Activated CD8-positive, alpha-beta memory T cell treated with anti-CD3 and anti-CD28 coated beads, Interleukin-2, amount 10 ng/mL, durations not matched to agents 7 days and 5 days (primary cell): ENCODE measurements at regions not wholly inside any gene's neighbourhood (a gene's known extent, or its start where the extent isn't known, plus 50 kb on each side); places are given as distances from the start of the nearest gene placed in this dataset.

Source experiments
- ATAC-seq: fragments of 150-1000 bp; cut with Tn5 transposase; one replicate; pipeline ENCODE4 v1.10.0; 2021; ENCODE audit warnings: moderate library complexity
- CTCF ChIA-PET: fragments of 350-600 bp; sonication (Branson Sonifier 250); formaldehyde crosslinking; loops from one replicate; lab custom pipeline; 2021; ENCODE audit warnings: antibody characterized with exemption; lab: Charles Lee
- DNase-seq: peaks from one replicate; pipeline ENCODE4 v3.0.0-alpha.2; 2020
- H3K27ac Mint-ChIP-seq: one replicate; pipeline ENCODE4 v1.8.0; 2021; ENCODE audit warnings: mild to moderate bottlenecking, mixed read lengths
- H3K27me3 Mint-ChIP-seq: one replicate; pipeline ENCODE4 v1.8.0; 2021; ENCODE audit warnings: mixed read lengths
- H3K36me3 Mint-ChIP-seq: one replicate; pipeline ENCODE4 v1.8.0; 2021; ENCODE audit warnings: mild to moderate bottlenecking, mixed read lengths
- H3K4me1 Mint-ChIP-seq: one replicate; pipeline ENCODE4 v1.8.0; 2021; ENCODE audit warnings: mixed read lengths
- H3K4me3 Mint-ChIP-seq: one replicate; pipeline ENCODE4 v1.8.0; 2021; ENCODE audit warnings: mild to moderate bottlenecking, moderate library complexity, mixed read lengths
- H3K9me3 Mint-ChIP-seq: one replicate; pipeline ENCODE4 v1.8.0; 2022; ENCODE audit warnings: low read depth, mixed read lengths

DNA sequence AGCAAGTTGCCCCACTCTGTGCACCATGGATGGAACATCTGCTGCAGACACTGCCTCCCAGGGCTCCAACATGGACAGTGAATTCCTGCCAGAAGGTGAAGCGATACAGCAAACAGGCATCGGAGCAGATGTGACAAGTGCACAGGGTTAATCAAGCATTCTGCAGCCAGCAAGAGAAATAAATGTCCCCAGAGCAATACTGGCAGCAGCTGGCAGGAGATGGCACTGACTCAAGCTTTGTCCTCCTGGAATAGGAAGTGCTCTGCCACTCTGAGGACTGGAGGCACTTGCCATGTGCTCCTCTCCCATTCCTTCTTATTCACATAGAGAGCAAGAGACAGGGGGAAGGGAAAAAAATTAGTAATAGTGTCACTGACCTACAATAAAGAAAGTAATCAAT, 402.7 kb upstream of the DAB1 start:
- Mint-ChIP-seq H3K27me3 (no peaks in the 10 kb centered on the region), H3K27ac (no peak overlapping the region), H3K4me1 (no peaks in the 10 kb centered on the region), H3K36me3 (no peaks in the 10 kb centered on the region), H3K9me3 (no peaks in the 10 kb centered on the region), H3K4me3 (no peak overlapping the region)
- DNase-seq (no peak), ATAC-seq (no peak)
- CTCF ChIA-PET, result no interaction called here

GRCh38 chr1:57824535-57824934, 400.7 kb upstream of the DAB1 start:
- CTCF ChIA-PET, result no interaction called here
- ATAC-seq, result no peak
- H3K27me3 Mint-ChIP-seq, result no peaks in the 10 kb centered on the region
- H3K36me3 Mint-ChIP-seq, result no peaks in the 10 kb centered on the region
- H3K27ac Mint-ChIP-seq, result no peak overlapping the region
- no peaks in the 10 kb centered on the region for H3K9me3 Mint-ChIP-seq
- no peak overlapping the region for H3K4me3 Mint-ChIP-seq
- DNase-seq, result no peak
- H3K4me1 Mint-ChIP-seq, result no peaks in the 10 kb centered on the region

GRCh38 chr1:57820356-57821095, 396.7 kb upstream of the DAB1 start:
- H3K4me3 Mint-ChIP-seq, result no peak overlapping the region
- H3K27ac Mint-ChIP-seq, result no peak overlapping the region
- H3K27me3 Mint-ChIP-seq, result no peaks in the 10 kb centered on the region
- CTCF ChIA-PET, result no interaction called here
- no peaks in the 10 kb centered on the region for H3K36me3 Mint-ChIP-seq
- H3K9me3 Mint-ChIP-seq, result no peaks in the 10 kb centered on the region
- no peak for DNase-seq
- no peak for ATAC-seq
- no peaks in the 10 kb centered on the region for H3K4me1 Mint-ChIP-seq

DNA sequence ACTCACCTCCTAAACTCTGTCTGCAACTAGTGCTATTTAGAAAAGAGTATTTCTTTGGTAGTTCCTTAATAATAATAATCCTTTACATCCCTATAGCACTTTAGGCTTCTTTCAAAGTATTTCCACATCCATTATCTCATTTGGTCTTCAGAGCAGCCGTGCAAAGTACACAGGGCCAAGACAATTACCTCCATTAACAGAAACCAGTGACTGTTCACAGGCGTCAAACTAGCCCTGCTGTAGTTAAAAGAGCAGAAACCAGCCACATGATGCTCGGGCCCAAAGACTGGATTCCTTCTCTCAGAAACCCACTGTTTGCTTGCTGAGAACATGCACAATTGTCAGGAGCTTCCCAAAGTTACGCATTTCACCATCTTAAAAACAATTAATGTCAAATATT, 396.0 kb upstream of the DAB1 start:
- ATAC-seq (no peak), DNase-seq (no peak)
- Mint-ChIP-seq H3K4me3 (no peak overlapping the region), H3K9me3 (no peaks in the 10 kb centered on the region), H3K36me3 (no peaks in the 10 kb centered on the region), H3K4me1 (no peaks in the 10 kb centered on the region), H3K27me3 (no peaks in the 10 kb centered on the region), H3K27ac (no peak overlapping the region)
- CTCF ChIA-PET, result no interaction called here

- DNase-seq (no peak), ATAC-seq (no peak)
- no peak overlapping the region for H3K27ac Mint-ChIP-seq
- no peak overlapping the region for H3K4me3 Mint-ChIP-seq
- CTCF ChIA-PET, result no interaction called here
- no peaks in the 10 kb centered on the region for H3K4me1 Mint-ChIP-seq
- no peaks in the 10 kb centered on the region for H3K36me3 Mint-ChIP-seq
- H3K27me3 Mint-ChIP-seq, result no peaks in the 10 kb centered on the region
- H3K9me3 Mint-ChIP-seq, result no peaks in the 10 kb centered on the region
Measured at GRCh38 chr1:57803586-57803985, 379.7 kb upstream of the DAB1 start.

DNA sequence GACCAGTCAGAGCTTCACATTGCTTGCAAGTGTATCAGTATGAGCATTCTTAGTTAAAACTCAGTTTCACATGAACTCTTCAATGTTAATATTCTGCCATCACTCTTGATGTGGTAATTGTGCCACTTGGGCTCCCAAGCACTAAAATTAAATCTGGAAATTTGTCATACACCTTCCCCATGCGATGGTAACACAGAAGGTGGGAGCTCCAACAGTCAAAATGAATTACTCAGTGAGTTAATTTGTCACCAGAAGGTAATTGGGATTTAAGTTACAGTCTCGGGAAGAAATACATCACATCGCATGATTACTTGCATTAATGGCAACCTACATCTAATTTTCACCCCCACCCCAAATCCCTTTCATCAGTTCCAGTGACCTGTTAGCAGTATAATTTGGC, 376.5 kb upstream of the DAB1 start:
- no peaks in the 10 kb centered on the region for H3K36me3 Mint-ChIP-seq
- H3K27me3 Mint-ChIP-seq, result no peaks in the 10 kb centered on the region
- ATAC-seq (no peak), DNase-seq (no peak)
- no peaks in the 10 kb centered on the region for H3K9me3 Mint-ChIP-seq
- CTCF ChIA-PET, result no interaction called here
- H3K4me3 Mint-ChIP-seq, result no peak overlapping the region
- H3K4me1 Mint-ChIP-seq, result no peaks in the 10 kb centered on the region
- no peak overlapping the region for H3K27ac Mint-ChIP-seq

- Mint-ChIP-seq H3K4me1 (no peaks in the 10 kb centered on the region), H3K27me3 (no peaks in the 10 kb centered on the region), H3K4me3 (no peak overlapping the region), H3K36me3 (no peaks in the 10 kb centered on the region), H3K27ac (no peak overlapping the region), H3K9me3 (no peaks in the 10 kb centered on the region)
- ATAC-seq (no peak), DNase-seq (no peak)
- CTCF ChIA-PET, result no interaction called here
Measured at GRCh38 chr1:57799490-57800115, 375.7 kb upstream of the DAB1 start.

- no peak for ATAC-seq
- Mint-ChIP-seq H3K9me3 (no peaks in the 10 kb centered on the region), H3K27me3 (no peaks in the 10 kb centered on the region), H3K36me3 (no peaks in the 10 kb centered on the region), H3K27ac (no peak overlapping the region), H3K4me3 (no peak overlapping the region), H3K4me1 (no peaks in the 10 kb centered on the region)
- no peak for DNase-seq
- CTCF ChIA-PET, result no interaction called here
Measured at GRCh38 chr1:57798543-57798942, 374.7 kb upstream of the DAB1 start.

- H3K4me1 Mint-ChIP-seq, result no peaks in the 10 kb centered on the region
- H3K27me3 Mint-ChIP-seq, result no peaks in the 10 kb centered on the region
- H3K36me3 Mint-ChIP-seq, result no peaks in the 10 kb centered on the region
- DNase-seq (no peak), ATAC-seq (no peak)
- H3K9me3 Mint-ChIP-seq, result no peaks in the 10 kb centered on the region
- CTCF ChIA-PET, result no interaction called here
- no peak overlapping the region for H3K27ac Mint-ChIP-seq
- no peak overlapping the region for H3K4me3 Mint-ChIP-seq
Measured at GRCh38 chr1:57797084-57797483, 373.2 kb upstream of the DAB1 start.

GRCh38 chr1:57796616-57797015, 372.8 kb upstream of the DAB1 start:
- Mint-ChIP-seq H3K27ac (no peak overlapping the region), H3K9me3 (no peaks in the 10 kb centered on the region), H3K36me3 (no peaks in the 10 kb centered on the region), H3K27me3 (no peaks in the 10 kb centered on the region), H3K4me1 (no peaks in the 10 kb centered on the region), H3K4me3 (no peak overlapping the region)
- DNase-seq, result no peak
- ATAC-seq, result no peak
- CTCF ChIA-PET, result no interaction called here

DNA sequence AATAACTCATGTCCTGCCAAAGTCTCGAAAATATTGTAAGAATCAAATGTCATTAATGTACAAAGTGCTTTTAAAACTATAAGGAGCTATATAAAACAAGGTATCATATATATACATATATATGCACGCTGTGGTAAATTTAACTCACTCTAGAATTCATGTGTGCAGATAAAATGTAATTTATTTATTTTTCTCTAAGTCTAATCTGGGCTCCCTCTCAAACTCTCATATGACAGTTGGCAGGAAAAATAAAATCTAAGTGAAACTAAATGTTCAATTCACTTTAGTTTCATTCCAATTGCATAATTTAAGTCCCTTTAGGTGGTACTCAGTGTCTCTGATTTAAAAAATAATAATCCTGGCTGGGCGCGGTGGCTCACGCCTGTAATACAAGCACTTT, 372.0 kb upstream of the DAB1 start:
- Mint-ChIP-seq H3K27me3 (no peaks in the 10 kb centered on the region), H3K36me3 (no peaks in the 10 kb centered on the region), H3K4me3 (no peak overlapping the region), H3K9me3 (no peaks in the 10 kb centered on the region), H3K27ac (no peak overlapping the region), H3K4me1 (no peaks in the 10 kb centered on the region)
- DNase-seq (no peak), ATAC-seq (no peak)
- CTCF ChIA-PET, result no interaction called here

GRCh38 chr1:57794078-57794477, 370.2 kb upstream of the DAB1 start:
- Mint-ChIP-seq H3K9me3 (no peaks in the 10 kb centered on the region), H3K4me1 (no peaks in the 10 kb centered on the region), H3K36me3 (no peaks in the 10 kb centered on the region), H3K27ac (no peak overlapping the region), H3K27me3 (no peaks in the 10 kb centered on the region), H3K4me3 (no peak overlapping the region)
- ATAC-seq, result no peak
- no peak for DNase-seq
- CTCF ChIA-PET, result no interaction called here

DNA sequence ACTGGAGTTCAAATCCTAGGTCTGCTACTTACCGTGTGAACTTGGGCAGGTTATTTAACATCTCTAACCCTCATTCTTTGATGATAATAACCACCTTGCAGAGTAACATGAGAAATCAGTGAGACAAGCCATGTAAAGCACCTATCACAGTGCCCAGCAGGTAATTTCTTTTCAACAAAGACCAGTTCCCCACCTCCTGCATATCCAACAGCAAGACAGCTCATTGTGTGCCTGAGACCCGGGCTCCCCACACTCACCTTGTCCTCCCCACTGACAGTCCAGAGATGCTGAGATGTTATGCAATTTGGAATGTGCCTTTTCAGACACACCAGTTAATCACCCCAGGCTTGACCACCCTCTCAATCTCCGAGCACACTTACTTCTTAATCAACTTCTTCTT, 367.6 kb upstream of the DAB1 start:
- no peak for ATAC-seq
- Mint-ChIP-seq H3K27me3 (no peaks in the 10 kb centered on the region), H3K27ac (no peak overlapping the region), H3K9me3 (no peaks in the 10 kb centered on the region), H3K4me3 (no peak overlapping the region), H3K36me3 (no peaks in the 10 kb centered on the region), H3K4me1 (no peaks in the 10 kb centered on the region)
- DNase-seq, result no peak
- CTCF ChIA-PET, result no interaction called here

DNA sequence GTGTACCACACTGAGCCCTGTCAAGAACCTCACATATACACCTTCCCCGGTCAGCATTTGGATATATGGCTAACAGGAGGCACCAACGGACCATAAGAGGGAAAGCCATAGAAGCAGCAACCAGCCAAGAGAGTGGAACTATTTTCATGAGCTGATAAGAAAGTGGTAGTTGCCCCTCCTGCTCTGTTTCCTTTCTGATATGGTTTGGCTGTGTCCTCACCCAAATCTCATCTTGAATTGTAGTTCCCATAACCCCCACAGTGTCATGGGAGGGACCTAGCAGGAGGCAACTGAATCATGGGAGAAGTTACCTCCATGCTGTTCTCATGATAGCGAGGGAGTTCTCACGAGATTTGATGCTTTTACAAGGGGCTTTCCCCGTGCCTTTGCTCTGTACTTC, 366.1 kb upstream of the DAB1 start:
- no peaks in the 10 kb centered on the region for H3K9me3 Mint-ChIP-seq
- H3K27me3 Mint-ChIP-seq, result no peaks in the 10 kb centered on the region
- H3K36me3 Mint-ChIP-seq, result no peaks in the 10 kb centered on the region
- ATAC-seq (no peak), DNase-seq (no peak)
- no peak overlapping the region for H3K4me3 Mint-ChIP-seq
- CTCF ChIA-PET, result no interaction called here
- no peak overlapping the region for H3K27ac Mint-ChIP-seq
- no peaks in the 10 kb centered on the region for H3K4me1 Mint-ChIP-seq
